AG04450 (cell line): ENCODE measurements at regions not wholly inside any gene's neighbourhood (a gene's known extent, or its start where the extent isn't known, plus 50 kb on each side); places are given as distances from the start of the nearest gene placed in this dataset.

ENCODE experiments used
- CTCF ChIA-PET: fragments of 300-600, 350-600 bp; formaldehyde crosslinking; extraction: SDS; loops from one replicate; lab custom pipeline; 2022; ENCODE audit warnings: antibody characterized with exemption, inconsistent platforms; lab: Charles Lee
- POLR2A ChIA-PET: fragments of 350-600 bp; formaldehyde crosslinking; extraction: SDS; loops from one replicate; lab custom pipeline; 2021; ENCODE audit warnings: antibody characterized with exemption, inconsistent platforms; lab: Yijun Ruan, JAX
- DNase-seq: peaks from one replicate; pipeline ENCODE4 v3.0.0-alpha.2; 2011; ENCODE audit warnings: low read depth, low spot score
- H3K27ac ChIP-seq: one replicate; pipeline ENCODE4 v1.5.1; 2012; ENCODE audit warnings: low read depth, low read length, control low read depth
- H3K27me3 ChIP-seq: one replicate; pipeline ENCODE4 v1.6.0; 2012; ENCODE audit warnings: low read length; ENCODE audit not compliant: control insufficient read depth, insufficient read depth
- H3K4me3 ChIP-seq: 2 replicates; pipeline ENCODE4 v1.5.1; 2011; ENCODE audit warnings: mild to moderate bottlenecking, low read depth, low read length, control low read depth
- H3K9me3 ChIP-seq: 2 replicates; pipeline ENCODE4 v1.5.1; 2012; ENCODE audit warnings: low read length; ENCODE audit not compliant: control insufficient read depth, insufficient read depth
- CTCF ChIP-seq: IDR thresholded peaks from 2 replicates; pipeline ENCODE4 v1.5.1; 2011; ENCODE audit warnings: low read depth, low read length, control low read depth, inconsistent platforms

- Histone ChIP-seq H3K9me3 (no peaks in the 10 kb centered on the region), H3K27me3 (no peaks in the 10 kb centered on the region), H3K4me3 (no peak overlapping the region), H3K27ac (no peak overlapping the region)
- ChIA-PET CTCF (interaction anchor here (0.9 kb wide), 1 partner anchor 280 kb away, joined by 7 read pairs; no protein-coding TSS in a partner anchor), POLR2A (no interaction called here)
- TF ChIP-seq CTCF = no peak; the same call in 1 of the 2 replicates
- DNase-seq = no peak
These were observed 345.1 kb downstream of the LMO4 start for GRCh38 chr1:87673748-87674147.

GRCh38 chr1:87674791-87675190, 346.1 kb downstream of the LMO4 start:
- no peak overlapping the region for H3K27ac ChIP-seq
- CTCF ChIA-PET = interaction anchor here (0.6 kb wide), 1 partner anchor 66 kb away, joined by 4 read pairs; no protein-coding TSS in a partner anchor
- no peaks in the 10 kb centered on the region for H3K9me3 ChIP-seq
- no peak for DNase-seq
- TF ChIP-seq CTCF = no peak
- no peak overlapping the region for H3K4me3 ChIP-seq
- H3K27me3 ChIP-seq = no peaks in the 10 kb centered on the region
- POLR2A ChIA-PET = no interaction called here

GRCh38 chr1:87678266-87678665, 349.6 kb downstream of the LMO4 start:
- no peak overlapping the region for H3K27ac ChIP-seq
- H3K27me3 ChIP-seq = no peaks in the 10 kb centered on the region
- no peak for TF ChIP-seq CTCF
- no peaks in the 10 kb centered on the region for H3K9me3 ChIP-seq
- no peak for DNase-seq
- H3K4me3 ChIP-seq = no peak overlapping the region
- CTCF ChIA-PET = no interaction called here
- POLR2A ChIA-PET = no interaction called here

GRCh38 chr1:87682565-87682964, 353.9 kb downstream of the LMO4 start:
- Histone ChIP-seq H3K9me3 (no peaks in the 10 kb centered on the region), H3K27ac (no peak overlapping the region), H3K4me3 (no peak overlapping the region), H3K27me3 (no peaks in the 10 kb centered on the region)
- POLR2A ChIA-PET = no interaction called here
- CTCF ChIA-PET = interaction anchor here (0.9 to 2.2 kb wide), 4 partner anchors 16 to 356 kb away, joined by 3 to 7 read pairs (median 4); no protein-coding TSS in a partner anchor
- no peak for DNase-seq
- TF ChIP-seq CTCF = no peak

GRCh38 chr1:87683196-87683956, 354.7 kb downstream of the LMO4 start:
- Histone ChIP-seq H3K9me3 (no peaks in the 10 kb centered on the region), H3K27ac (no peak overlapping the region), H3K4me3 (peak overlapping the region; percentile 63), H3K27me3 (no peaks in the 10 kb centered on the region)
- no peak for TF ChIP-seq CTCF
- DNase-seq = no peak
- POLR2A ChIA-PET = no interaction called here
- CTCF ChIA-PET = interaction anchor here (1.3 to 2.2 kb wide), 3 partner anchors 17 to 357 kb away, joined by 3 to 7 read pairs (median 4); no protein-coding TSS in a partner anchor
